PC-9 (cell line): ENCODE measurements at regions not wholly inside any gene's neighbourhood (a gene's known extent, or its start where the extent isn't known, plus 50 kb on each side); places are given as distances from the start of the nearest gene placed in this dataset.

Source experiments
- CTCF ChIP-seq: fragments of 200-600 bp; sonication (generic); conservative IDR thresholded peaks from 2 replicates; pipeline ENCODE4 v1.6.1; 2017; ENCODE audit warnings: mixed run types, antibody characterized with exemption, mild to moderate bottlenecking, moderate library complexity
- EZH2 ChIP-seq: fragments of 200-600 bp; sonication (generic); IDR thresholded peaks from 2 replicates; pipeline ENCODE4 v1.8.0; 2017; ENCODE audit warnings: antibody characterized with exemption, low read depth

- TF ChIP-seq CTCF (no peak), EZH2 (no peak)
These were observed 248.6 kb upstream of the KLF14 start for GRCh38 chr7:130982651-130983050.
